Osteocyte (in vitro differentiated cells): ENCODE measurements at regions not wholly inside any gene's neighbourhood (a gene's known extent, or its start where the extent isn't known, plus 50 kb on each side); places are given as distances from the start of the nearest gene placed in this dataset.

Source experiments
- DNase-seq: peaks from one replicate; pipeline ENCODE4 v3.0.0; 2021; ENCODE audit warnings: mixed read lengths; ENCODE audit not compliant: unreplicated experiment; ENCODE audit errors: extremely low spot score
- H3K27ac Mint-ChIP-seq: one replicate; pipeline ENCODE4 v1.8.0; 2021; ENCODE audit warnings: mild to moderate bottlenecking, mixed read lengths; ENCODE audit not compliant: unreplicated experiment
- H3K27me3 Mint-ChIP-seq: one replicate; pipeline ENCODE4 v1.8.0; 2021; ENCODE audit warnings: mixed read lengths; ENCODE audit not compliant: unreplicated experiment
- H3K36me3 Mint-ChIP-seq: one replicate; pipeline ENCODE4 v1.8.0; 2021; ENCODE audit warnings: mixed read lengths; ENCODE audit not compliant: unreplicated experiment
- H3K4me1 Mint-ChIP-seq: one replicate; pipeline ENCODE4 v1.8.0; 2021; ENCODE audit warnings: mixed read lengths; ENCODE audit not compliant: unreplicated experiment
- H3K4me3 Mint-ChIP-seq: one replicate; pipeline ENCODE4 v1.8.0; 2021; ENCODE audit warnings: mild to moderate bottlenecking, moderate library complexity, mixed read lengths; ENCODE audit not compliant: unreplicated experiment
- H3K9me3 Mint-ChIP-seq: one replicate; pipeline ENCODE4 v1.8.0; 2021; ENCODE audit warnings: mixed read lengths; ENCODE audit not compliant: unreplicated experiment
- TF ChIP-seq, protein P1 (sequence below): fragments of 200-600 bp; sonication (generic); IDR thresholded peaks from 2 replicates; pipeline ENCODE4 v1.5.0; 2021; ENCODE audit warnings: antibody characterized with exemption, mild to moderate bottlenecking, moderate library complexity

DNA sequence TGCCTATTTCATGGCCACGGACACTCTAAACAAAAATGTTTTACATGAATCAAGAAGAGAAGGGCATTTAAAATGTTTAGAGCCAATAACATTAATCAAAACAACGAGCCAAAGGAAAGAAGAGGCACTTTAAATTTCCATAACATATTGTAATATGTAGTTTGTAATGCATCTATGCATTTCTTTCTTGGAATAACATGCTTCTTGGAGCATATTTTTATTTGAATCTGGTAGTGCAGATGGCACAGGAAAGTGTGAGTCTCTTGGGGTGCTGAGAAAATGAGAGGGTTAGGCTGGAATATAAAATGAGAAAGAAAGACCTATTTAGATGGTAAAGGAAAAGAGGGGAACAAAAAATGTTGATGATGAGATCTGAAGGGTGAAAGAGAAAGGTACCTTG, 305.4 kb downstream of the BTBD3 start:
- H3K36me3 Mint-ChIP-seq, result no peaks in the 10 kb centered on the region
- TF ChIP-seq, protein P1, sequence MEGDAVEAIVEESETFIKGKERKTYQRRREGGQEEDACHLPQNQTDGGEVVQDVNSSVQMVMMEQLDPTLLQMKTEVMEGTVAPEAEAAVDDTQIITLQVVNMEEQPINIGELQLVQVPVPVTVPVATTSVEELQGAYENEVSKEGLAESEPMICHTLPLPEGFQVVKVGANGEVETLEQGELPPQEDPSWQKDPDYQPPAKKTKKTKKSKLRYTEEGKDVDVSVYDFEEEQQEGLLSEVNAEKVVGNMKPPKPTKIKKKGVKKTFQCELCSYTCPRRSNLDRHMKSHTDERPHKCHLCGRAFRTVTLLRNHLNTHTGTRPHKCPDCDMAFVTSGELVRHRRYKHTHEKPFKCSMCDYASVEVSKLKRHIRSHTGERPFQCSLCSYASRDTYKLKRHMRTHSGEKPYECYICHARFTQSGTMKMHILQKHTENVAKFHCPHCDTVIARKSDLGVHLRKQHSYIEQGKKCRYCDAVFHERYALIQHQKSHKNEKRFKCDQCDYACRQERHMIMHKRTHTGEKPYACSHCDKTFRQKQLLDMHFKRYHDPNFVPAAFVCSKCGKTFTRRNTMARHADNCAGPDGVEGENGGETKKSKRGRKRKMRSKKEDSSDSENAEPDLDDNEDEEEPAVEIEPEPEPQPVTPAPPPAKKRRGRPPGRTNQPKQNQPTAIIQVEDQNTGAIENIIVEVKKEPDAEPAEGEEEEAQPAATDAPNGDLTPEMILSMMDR, result no peak
- H3K27ac Mint-ChIP-seq, result no peak overlapping the region
- no peak overlapping the region for H3K4me3 Mint-ChIP-seq
- H3K27me3 Mint-ChIP-seq, result no peaks in the 10 kb centered on the region
- H3K9me3 Mint-ChIP-seq, result no peaks in the 10 kb centered on the region
- no peaks in the 10 kb centered on the region for H3K4me1 Mint-ChIP-seq
- no peak for DNase-seq

GRCh38 chr20:12225898-12226297, 308.2 kb downstream of the BTBD3 start:
- no peak overlapping the region for H3K4me3 Mint-ChIP-seq
- no peaks in the 10 kb centered on the region for H3K36me3 Mint-ChIP-seq
- H3K9me3 Mint-ChIP-seq, result no peaks in the 10 kb centered on the region

DNA sequence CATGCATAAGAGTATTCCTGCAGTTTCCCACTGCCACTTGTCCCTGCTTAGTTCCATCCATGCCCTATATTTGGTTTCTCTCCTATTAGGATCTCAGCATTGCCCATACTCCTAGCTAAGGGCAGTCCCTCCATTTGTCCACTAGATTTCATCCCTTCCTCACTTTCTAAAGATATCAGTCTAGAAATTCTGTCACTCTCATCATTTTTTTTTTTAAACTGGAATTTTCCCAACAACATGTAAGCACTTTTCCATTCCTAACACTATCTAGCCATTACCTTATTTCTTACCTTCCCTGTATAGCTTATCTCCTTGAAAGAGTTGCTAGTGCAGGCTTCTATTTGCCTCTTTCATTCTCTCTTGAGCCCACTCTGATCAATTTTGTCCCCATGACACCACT, 312.2 kb downstream of the BTBD3 start:
- Mint-ChIP-seq H3K4me1 (no peaks in the 10 kb centered on the region), H3K27me3 (no peaks in the 10 kb centered on the region), H3K27ac (no peak overlapping the region), H3K4me3 (no peak overlapping the region), H3K9me3 (no peaks in the 10 kb centered on the region), H3K36me3 (no peaks in the 10 kb centered on the region)
- no peak for DNase-seq
- TF ChIP-seq, protein P1, result no peak

More at GRCh38 chr20:12225898-12226297, 308.2 kb downstream of the BTBD3 start:
- DNase-seq, result no peak
- H3K4me1 Mint-ChIP-seq, result no peaks in the 10 kb centered on the region
- no peaks in the 10 kb centered on the region for H3K27me3 Mint-ChIP-seq
- no peak overlapping the region for H3K27ac Mint-ChIP-seq
- TF ChIP-seq, protein P1, result no peak

GRCh38 chr20:12237772-12238171, 320.1 kb downstream of the BTBD3 start:
- TF ChIP-seq, protein P1, result no peak
- Mint-ChIP-seq H3K36me3 (no peaks in the 10 kb centered on the region), H3K27ac (no peak overlapping the region), H3K27me3 (no peaks in the 10 kb centered on the region), H3K4me3 (no peak overlapping the region), H3K9me3 (no peaks in the 10 kb centered on the region), H3K4me1 (no peaks in the 10 kb centered on the region)
- no peak for DNase-seq

- TF ChIP-seq, protein P1, result no peak
- Mint-ChIP-seq H3K27ac (no peak overlapping the region), H3K9me3 (no peaks in the 10 kb centered on the region), H3K4me1 (no peaks in the 10 kb centered on the region), H3K4me3 (no peak overlapping the region), H3K27me3 (no peaks in the 10 kb centered on the region), H3K36me3 (no peaks in the 10 kb centered on the region)
- no peak for DNase-seq
Measured at GRCh38 chr20:12241065-12241464, 323.4 kb downstream of the BTBD3 start.
